ENCODE measurements at regions not wholly inside any gene's neighbourhood (a gene's known extent, or its start where the extent isn't known, plus 50 kb on each side); places are given as distances from the start of the nearest gene placed in this dataset.

DNA sequence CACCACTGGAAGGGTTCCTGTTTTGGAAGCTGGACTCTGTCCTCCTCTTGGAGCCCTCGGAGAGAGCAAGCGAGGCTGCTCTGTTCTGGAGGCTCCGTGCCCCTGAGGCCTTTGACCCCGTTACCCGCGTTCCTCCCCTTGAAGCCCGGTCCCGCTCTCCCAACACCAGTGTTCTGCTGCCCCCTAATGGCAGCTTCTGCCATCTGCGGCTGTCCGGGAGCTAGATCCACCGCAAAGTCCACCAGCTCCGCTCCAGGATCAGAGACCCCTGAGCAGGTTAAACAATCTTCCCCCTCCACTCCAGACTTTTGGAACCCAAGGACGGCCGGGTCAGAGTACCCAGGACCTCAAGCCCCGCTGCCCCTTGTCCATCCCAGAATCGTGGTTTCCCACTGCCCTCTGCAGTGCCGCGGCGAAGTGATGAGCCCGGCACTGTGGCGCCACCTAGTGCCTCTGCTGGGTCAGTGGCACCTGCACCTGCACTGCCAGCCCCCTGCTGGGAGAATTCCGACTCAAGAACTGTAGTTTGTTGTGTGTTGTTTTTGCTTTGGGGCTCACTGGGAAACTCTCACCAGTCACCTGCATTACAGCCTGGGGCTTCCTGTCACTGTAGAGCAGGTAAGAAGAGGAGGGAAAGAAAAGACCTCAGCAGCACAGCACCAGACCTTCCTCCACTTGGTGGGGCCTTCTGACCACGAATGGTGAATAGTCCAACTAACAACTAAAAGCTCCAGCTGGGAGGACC, 63.5 kb upstream of the NFASC start:
- TF ChIP-seq CTCF (IDR thresholded peaks at IDR 0.05; ENCODE audit: low read depth, low read length): peak; percentile 96
- peak overlapping the region; percentile 51 for H3K4me3 ChIP-seq (ENCODE audit: low read depth, low read length)

GRCh38 chr1:204809488-204809887, 61.2 kb upstream of the NFASC start:
- H3K4me3 ChIP-seq (ENCODE audit: low read depth, low read length): no peak overlapping the region
- no peak for TF ChIP-seq CTCF (IDR thresholded peaks at IDR 0.05; ENCODE audit: low read depth, low read length)

DNA sequence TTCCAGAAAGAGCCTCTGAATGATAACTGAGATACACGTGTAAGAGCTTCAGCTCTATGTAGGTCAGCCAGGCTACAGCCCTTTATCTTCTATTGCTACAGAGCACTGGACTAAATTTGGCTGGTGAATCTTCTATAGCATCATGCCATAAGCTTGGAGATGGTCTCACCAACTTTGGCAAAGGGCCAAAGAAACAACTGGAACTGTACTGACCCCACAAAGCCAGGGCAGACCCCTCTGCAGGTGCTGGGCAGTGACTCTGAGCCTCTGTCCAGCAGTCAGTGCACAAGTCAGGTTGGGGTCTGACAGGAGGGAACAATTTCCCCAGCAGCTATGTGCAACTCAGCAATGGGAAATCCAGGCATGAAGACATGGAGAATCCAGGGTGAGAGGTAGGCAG, 57.8 kb upstream of the NFASC start:
- no peak overlapping the region for H3K4me3 ChIP-seq (ENCODE audit: low read depth, low read length)
- TF ChIP-seq CTCF (IDR thresholded peaks at IDR 0.05; ENCODE audit: low read depth, low read length): no peak

DNA sequence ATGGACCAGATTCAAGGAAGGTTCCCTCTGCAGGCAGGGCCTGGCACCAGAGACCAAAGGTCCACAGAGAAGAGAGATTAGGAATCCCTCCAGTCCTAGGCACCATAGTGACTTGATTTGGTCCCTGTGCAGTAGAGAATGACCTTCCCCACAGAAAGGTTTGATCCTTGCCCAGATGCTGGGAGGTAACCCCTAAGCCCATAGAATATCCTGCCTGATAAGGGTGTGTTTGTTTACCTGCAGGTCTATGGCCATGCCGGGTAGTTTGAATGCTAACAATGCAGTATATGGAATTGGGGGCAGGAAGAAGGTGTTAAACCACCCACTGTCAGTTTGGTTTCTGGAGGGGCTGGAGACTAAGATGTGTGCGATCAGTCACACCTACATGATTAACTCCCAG, 57.1 kb upstream of the NFASC start:
- no peak overlapping the region for H3K4me3 ChIP-seq (ENCODE audit: low read depth, low read length)
- TF ChIP-seq CTCF (IDR thresholded peaks at IDR 0.05; ENCODE audit: low read depth, low read length): no peak

GRCh38 chr1:204814166-204814884, 56.3 kb upstream of the NFASC start:
- TF ChIP-seq CTCF (IDR thresholded peaks at IDR 0.05; ENCODE audit: low read depth, low read length): no peak
- H3K4me3 ChIP-seq (ENCODE audit: low read depth, low read length): no peak overlapping the region

DNA sequence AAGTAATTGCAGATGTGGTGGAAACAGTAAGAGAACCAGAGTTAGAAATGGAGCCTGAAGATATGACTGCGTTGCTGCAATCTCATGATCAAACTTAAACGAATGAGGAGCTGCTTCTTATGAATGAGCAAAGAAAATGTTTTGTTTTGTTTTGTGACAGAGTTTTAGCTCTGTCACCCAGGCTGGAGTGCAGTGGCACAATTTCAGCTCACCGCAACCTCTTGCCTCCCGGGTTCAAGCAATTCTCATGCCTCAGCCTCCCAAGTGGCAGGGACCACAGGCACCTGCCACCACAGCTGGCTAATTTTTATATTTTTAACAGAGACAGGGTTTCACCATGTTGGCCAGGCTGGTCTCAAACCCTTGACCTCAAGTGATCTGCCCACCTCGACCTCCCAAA, 53.3 kb upstream of the NFASC start:
- no peak for TF ChIP-seq CTCF (IDR thresholded peaks at IDR 0.05; ENCODE audit: low read depth, low read length)
- no peak overlapping the region for H3K4me3 ChIP-seq (ENCODE audit: low read depth, low read length)

- no peak for TF ChIP-seq CTCF (IDR thresholded peaks at IDR 0.05; ENCODE audit: low read depth, low read length)
- H3K4me3 ChIP-seq (ENCODE audit: low read depth, low read length): no peak overlapping the region
Measured at GRCh38 chr1:204818998-204819397, 51.7 kb upstream of the NFASC start.

Data from WI38 (cell line).